GM12878 (cell line): ENCODE measurements at regions not wholly inside any gene's neighbourhood (a gene's known extent, or its start where the extent isn't known, plus 50 kb on each side); places are given as distances from the start of the nearest gene placed in this dataset.

ENCODE experiments used
- ATAC-seq: fragments of 200-7000 bp; cut with Tn5 transposase; 3 replicates; pipeline ENCODE4 v1.9.1; 2020; ENCODE audit warnings: mild to moderate bottlenecking, moderate library complexity
- BruUV-seq: library from RNA; stranded (reverse); fragments of 400-500 nt; replicated peaks from 2 replicates; lab custom pipeline; 2021; lab: Mats Ljungman, UMichigan
- CTCF ChIA-PET: fragments of 300-600 bp; sonication (Branson Sonifier 250); formaldehyde crosslinking; extraction: SDS; loops from one replicate; lab custom pipeline; 2021; ENCODE audit warnings: inconsistent platforms; lab: Yijun Ruan, JAX
- POLR2A ChIA-PET: fragments of 350-600 bp; formaldehyde crosslinking; extraction: SDS; loops from one replicate; lab custom pipeline; 2021; ENCODE audit warnings: inconsistent platforms; lab: Charles Lee
- RAD21 ChIA-PET: fragments of 300-600 bp; sonication (Branson Sonifier 250); formaldehyde crosslinking; loops from one replicate; lab custom pipeline; 2023; ENCODE audit warnings: antibody characterized with exemption; ENCODE audit not compliant: unreplicated experiment; lab: Charles Lee
- SMC1A ChIA-PET: fragments of 300-600 bp; sonication (Branson Sonifier 250); formaldehyde crosslinking; loops from one replicate; lab custom pipeline; 2023; ENCODE audit not compliant: unreplicated experiment, uncharacterized antibody; lab: Charles Lee
- DNase-seq: peaks from one replicate; pipeline ENCODE4 v3.0.0-alpha.2; 2011; ENCODE audit warnings: low read depth, low spot score
- FAIRE-seq: peaks from 3 replicates; lab custom pipeline; 2011; peaks lifted over from hg19 to GRCh38; lab: Jason Lieb, UNC
- H2AFZ ChIP-seq: 2 replicates; pipeline ENCODE4 v1.6.0; 2011; ENCODE audit warnings: low read depth, low read length, control low read depth; ENCODE audit not compliant: control insufficient read depth
- H3K27ac ChIP-seq: 2 replicates; pipeline ENCODE4 v1.5.1; 2011; ENCODE audit warnings: control low read depth; ENCODE audit not compliant: control insufficient read depth, insufficient read depth
- H3K27me3 ChIP-seq, 2 experiments: replicated peaks in 1 of 2; 2 replicates each; pipeline versions ENCODE4 v1.6.0 to v1.6.1; 2011; ENCODE audit warnings: low read length in 1 of 2; ENCODE audit not compliant: control insufficient read depth in 2 of 2, insufficient read depth in 2 of 2
- H3K36me3 ChIP-seq, 2 experiments: 2 replicates each; pipeline ENCODE4 v1.5.1; 2011; ENCODE audit warnings: low read length in 1 of 2; ENCODE audit not compliant: control insufficient read depth in 2 of 2, insufficient read depth in 2 of 2
- H3K4me1 ChIP-seq: 2 replicates; pipeline ENCODE4 v1.6.1; 2011; ENCODE audit warnings: mild to moderate bottlenecking, low read length, moderate library complexity, mixed read lengths; ENCODE audit not compliant: control insufficient read depth, insufficient read depth
- H3K4me2 ChIP-seq: 2 replicates; pipeline ENCODE4 v1.6.0; 2011; ENCODE audit warnings: control low read depth; ENCODE audit not compliant: control insufficient read depth, insufficient read depth
- H3K4me3 ChIP-seq: fragments of 200-600 bp; sonication (generic); 2 replicates; pipeline ENCODE4 v1.5.1; 2016
- H3K79me2 ChIP-seq: 2 replicates; pipeline ENCODE4 v1.6.0; 2011; ENCODE audit warnings: low read length; ENCODE audit not compliant: control insufficient read depth, insufficient read depth
- H3K9ac ChIP-seq: 2 replicates; pipeline ENCODE4 v1.8.0; 2011; ENCODE audit warnings: low read length, control low read depth, mixed read lengths; ENCODE audit not compliant: control insufficient read depth, insufficient read depth
- H3K9me3 ChIP-seq: replicated peaks from 3 replicates; pipeline ENCODE4 v1.5.1; 2011; ENCODE audit warnings: mild to moderate bottlenecking, low read length; ENCODE audit not compliant: control insufficient read depth, insufficient read depth
- H4K20me1 ChIP-seq: 2 replicates; pipeline ENCODE4 v1.6.0; 2011; ENCODE audit not compliant: control insufficient read depth, insufficient read depth
- CHD1 ChIP-seq: IDR thresholded peaks from 2 replicates; pipeline ENCODE4 v1.6.1; 2012; ENCODE audit warnings: low read depth, low read length, improper control_type of control experiment
- EZH2 ChIP-seq: IDR thresholded peaks from 2 replicates; pipeline ENCODE4 v1.6.1; 2012; ENCODE audit warnings: low read depth, mild to moderate bottlenecking, control low read depth, inconsistent platforms, low read length, borderline replicate concordance; ENCODE audit not compliant: control insufficient read depth
- HDAC6 ChIP-seq: fragments of 200-600 bp; sonication (generic); IDR thresholded peaks from one replicate; pipeline ENCODE4 v1.8.0; 2017; ENCODE audit warnings: antibody characterized with exemption; ENCODE audit not compliant: unreplicated experiment
- IKZF2 ChIP-seq, 2 experiments: fragments of 450-650 bp; IDR thresholded peaks; 2 replicates each; pipeline ENCODE4 v1.6.1; 2017; ENCODE audit warnings: mild to moderate bottlenecking in 2 of 2, moderate library complexity in 2 of 2
- MTA2 ChIP-seq: fragments of 450-650 bp; IDR thresholded peaks from 2 replicates; pipeline ENCODE4 v1.6.1; 2016; ENCODE audit warnings: low read depth, mild to moderate bottlenecking, moderate library complexity
- MYB ChIP-seq: fragments of 150-350 bp; IDR thresholded peaks from 2 replicates; pipeline ENCODE4 v1.6.1; 2014; ENCODE audit warnings: mild to moderate bottlenecking, low read depth, low read length, borderline replicate concordance
- PAX5 ChIP-seq: IDR thresholded peaks from 2 replicates; pipeline ENCODE4 v1.6.1; 2011; ENCODE audit warnings: low read depth, low read length, borderline replicate concordance
- TCF7 ChIP-seq: IDR thresholded peaks from 2 replicates; pipeline ENCODE4 v1.6.1; 2014; ENCODE audit warnings: antibody characterized with exemption, borderline replicate concordance
- YBX1 ChIP-seq: fragments of 450-650 bp; IDR thresholded peaks from 2 replicates; pipeline ENCODE4 v1.6.1; 2016; ENCODE audit warnings: antibody characterized with exemption
- ZNF274 ChIP-seq: IDR thresholded peaks from one replicate; pipeline ENCODE4 v1.8.0; 2011; ENCODE audit not compliant: insufficient read length, insufficient read depth
- WGBS: methylation state at CpG from one replicate; pipeline ENCODE4 v1.1.6; 2016; ENCODE audit warnings: low lambda C conversion rate; ENCODE audit not compliant: insufficient replicate concordance, insufficient coverage; ENCODE audit errors: missing lambda C conversion rate; 5-methylcytosine and 5-hydroxymethylcytosine counted together
- in situ Hi-C: fragments of 300-500 bp; cut with MboI; formaldehyde crosslinking; loops from 9 replicates; pipeline ENCODE4 v1.14.3; 2018; ENCODE audit warnings: mixed read lengths
- intact Hi-C: fragments of 100-400 bp; cut with micrococcal nuclease; formaldehyde crosslinking; loops from one replicate; pipeline ENCODE4 v1.14.2; 2022; ENCODE audit not compliant: unreplicated experiment
- TF ChIP-seq, protein P1 (sequence below): fragments of 150-350 bp; IDR thresholded peaks from 2 replicates; pipeline ENCODE4 v1.6.1; 2016; ENCODE audit warnings: low read depth, low read length
- TF ChIP-seq, protein P2 (sequence below), 3 experiments: IDR thresholded peaks in 2 of 3; conservative IDR thresholded peaks in 1 of 3; 2 replicates each; pipeline ENCODE4 v1.5.1; 2011; ENCODE audit warnings: low read depth in 3 of 3, low read length in 3 of 3, mild to moderate bottlenecking in 3 of 3, control low read depth in 2 of 3, moderate library complexity in 2 of 3, inconsistent platforms in 1 of 3, mixed read lengths in 1 of 3; ENCODE audit not compliant: control insufficient read depth in 2 of 3, insufficient read depth in 1 of 3; ENCODE audit errors: extremely low read depth in 1 of 3
- TF ChIP-seq, protein P3 (sequence below): fragments of 450-650 bp; IDR thresholded peaks from 2 replicates; pipeline ENCODE4 v1.6.1; 2017; ENCODE audit warnings: mild to moderate bottlenecking

DNA sequence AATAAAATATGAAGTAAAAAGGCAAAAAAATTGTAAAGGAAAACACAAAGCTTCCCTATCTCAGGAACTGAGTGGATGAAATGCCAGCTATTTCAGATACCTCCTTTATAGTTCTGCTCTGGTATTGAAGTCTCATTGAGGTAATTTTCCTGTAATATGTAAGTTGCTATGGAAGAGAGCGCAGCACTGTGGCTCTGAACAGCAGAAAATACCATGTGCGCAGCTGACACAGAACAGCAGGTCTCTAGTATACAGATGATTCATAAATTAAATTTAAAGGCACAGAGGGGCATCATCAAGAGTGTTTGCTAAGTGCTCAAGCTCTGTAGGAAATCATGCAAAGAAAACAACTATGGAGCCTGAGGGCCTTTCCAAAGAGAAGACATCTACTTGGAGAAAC lies 315.3 kb upstream of the CDH7 start:
- CTCF ChIA-PET, result no interaction called here
- in situ Hi-C loops (no loop called here), intact Hi-C loops (no loop called here)
- Histone ChIP-seq H3K9ac (no peak overlapping the region), H3K4me3 (no peak overlapping the region), H3K79me2 (no peaks in the 10 kb centered on the region), H3K4me2 (no peak overlapping the region), H3K27me3 (no peaks in the 10 kb centered on the region), H4K20me1 (no peaks in the 10 kb centered on the region), H2AFZ (no peak overlapping the region), H3K27ac (no peak overlapping the region), H3K9me3 (no peaks in the 10 kb centered on the region), H3K36me3 (no peaks in the 10 kb centered on the region), H3K4me1 (no peaks in the 10 kb centered on the region)
- ATAC-seq, result no peak
- SMC1A ChIA-PET, result no interaction called here
- RAD21 ChIA-PET, result no interaction called here
- WGBS, result 30% methylated on average over 2 of the region's 2 CpGs
- TF ChIP-seq HDAC6, result no peak
- TF ChIP-seq YBX1, result no peak
- TF ChIP-seq MYB, result no peak
- no peak for TF ChIP-seq PAX5
- TF ChIP-seq MTA2, result no peak
- TF ChIP-seq IKZF2 (IDR thresholded peaks at IDR 0.05), result no peak
- TF ChIP-seq, protein P1, sequence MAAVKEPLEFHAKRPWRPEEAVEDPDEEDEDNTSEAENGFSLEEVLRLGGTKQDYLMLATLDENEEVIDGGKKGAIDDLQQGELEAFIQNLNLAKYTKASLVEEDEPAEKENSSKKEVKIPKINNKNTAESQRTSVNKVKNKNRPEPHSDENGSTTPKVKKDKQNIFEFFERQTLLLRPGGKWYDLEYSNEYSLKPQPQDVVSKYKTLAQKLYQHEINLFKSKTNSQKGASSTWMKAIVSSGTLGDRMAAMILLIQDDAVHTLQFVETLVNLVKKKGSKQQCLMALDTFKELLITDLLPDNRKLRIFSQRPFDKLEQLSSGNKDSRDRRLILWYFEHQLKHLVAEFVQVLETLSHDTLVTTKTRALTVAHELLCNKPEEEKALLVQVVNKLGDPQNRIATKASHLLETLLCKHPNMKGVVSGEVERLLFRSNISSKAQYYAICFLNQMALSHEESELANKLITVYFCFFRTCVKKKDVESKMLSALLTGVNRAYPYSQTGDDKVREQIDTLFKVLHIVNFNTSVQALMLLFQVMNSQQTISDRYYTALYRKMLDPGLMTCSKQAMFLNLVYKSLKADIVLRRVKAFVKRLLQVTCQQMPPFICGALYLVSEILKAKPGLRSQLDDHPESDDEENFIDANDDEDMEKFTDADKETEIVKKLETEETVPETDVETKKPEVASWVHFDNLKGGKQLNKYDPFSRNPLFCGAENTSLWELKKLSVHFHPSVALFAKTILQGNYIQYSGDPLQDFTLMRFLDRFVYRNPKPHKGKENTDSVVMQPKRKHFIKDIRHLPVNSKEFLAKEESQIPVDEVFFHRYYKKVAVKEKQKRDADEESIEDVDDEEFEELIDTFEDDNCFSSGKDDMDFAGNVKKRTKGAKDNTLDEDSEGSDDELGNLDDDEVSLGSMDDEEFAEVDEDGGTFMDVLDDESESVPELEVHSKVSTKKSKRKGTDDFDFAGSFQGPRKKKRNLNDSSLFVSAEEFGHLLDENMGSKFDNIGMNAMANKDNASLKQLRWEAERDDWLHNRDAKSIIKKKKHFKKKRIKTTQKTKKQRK, result no peak
- TF ChIP-seq CHD1, result no peak
- TF ChIP-seq EZH2, result no peak
- no peak for TF ChIP-seq TCF7
- no peak for TF ChIP-seq ZNF274
- TF ChIP-seq, protein P2, sequence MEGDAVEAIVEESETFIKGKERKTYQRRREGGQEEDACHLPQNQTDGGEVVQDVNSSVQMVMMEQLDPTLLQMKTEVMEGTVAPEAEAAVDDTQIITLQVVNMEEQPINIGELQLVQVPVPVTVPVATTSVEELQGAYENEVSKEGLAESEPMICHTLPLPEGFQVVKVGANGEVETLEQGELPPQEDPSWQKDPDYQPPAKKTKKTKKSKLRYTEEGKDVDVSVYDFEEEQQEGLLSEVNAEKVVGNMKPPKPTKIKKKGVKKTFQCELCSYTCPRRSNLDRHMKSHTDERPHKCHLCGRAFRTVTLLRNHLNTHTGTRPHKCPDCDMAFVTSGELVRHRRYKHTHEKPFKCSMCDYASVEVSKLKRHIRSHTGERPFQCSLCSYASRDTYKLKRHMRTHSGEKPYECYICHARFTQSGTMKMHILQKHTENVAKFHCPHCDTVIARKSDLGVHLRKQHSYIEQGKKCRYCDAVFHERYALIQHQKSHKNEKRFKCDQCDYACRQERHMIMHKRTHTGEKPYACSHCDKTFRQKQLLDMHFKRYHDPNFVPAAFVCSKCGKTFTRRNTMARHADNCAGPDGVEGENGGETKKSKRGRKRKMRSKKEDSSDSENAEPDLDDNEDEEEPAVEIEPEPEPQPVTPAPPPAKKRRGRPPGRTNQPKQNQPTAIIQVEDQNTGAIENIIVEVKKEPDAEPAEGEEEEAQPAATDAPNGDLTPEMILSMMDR (IDR thresholded peaks at IDR 0.05 in 2 of 3, conservative IDR thresholded peaks at IDR 0.05 in 1 of 3; ENCODE audit: control insufficient read depth in 2 of 3, extremely low read depth in 1 of 3, insufficient read depth in 1 of 3, low read depth in 3 of 3, low read length in 3 of 3), result no peak
- TF ChIP-seq, protein P3, sequence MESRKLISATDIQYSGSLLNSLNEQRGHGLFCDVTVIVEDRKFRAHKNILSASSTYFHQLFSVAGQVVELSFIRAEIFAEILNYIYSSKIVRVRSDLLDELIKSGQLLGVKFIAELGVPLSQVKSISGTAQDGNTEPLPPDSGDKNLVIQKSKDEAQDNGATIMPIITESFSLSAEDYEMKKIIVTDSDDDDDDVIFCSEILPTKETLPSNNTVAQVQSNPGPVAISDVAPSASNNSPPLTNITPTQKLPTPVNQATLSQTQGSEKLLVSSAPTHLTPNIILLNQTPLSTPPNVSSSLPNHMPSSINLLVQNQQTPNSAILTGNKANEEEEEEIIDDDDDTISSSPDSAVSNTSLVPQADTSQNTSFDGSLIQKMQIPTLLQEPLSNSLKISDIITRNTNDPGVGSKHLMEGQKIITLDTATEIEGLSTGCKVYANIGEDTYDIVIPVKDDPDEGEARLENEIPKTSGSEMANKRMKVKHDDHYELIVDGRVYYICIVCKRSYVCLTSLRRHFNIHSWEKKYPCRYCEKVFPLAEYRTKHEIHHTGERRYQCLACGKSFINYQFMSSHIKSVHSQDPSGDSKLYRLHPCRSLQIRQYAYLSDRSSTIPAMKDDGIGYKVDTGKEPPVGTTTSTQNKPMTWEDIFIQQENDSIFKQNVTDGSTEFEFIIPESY, result no peak
- DNase-seq, result no peak
- no peak for FAIRE-seq
- no TSS peak for BruUV-seq
- POLR2A ChIA-PET, result no interaction called here
